Neural cell (in vitro differentiated cells): ENCODE measurements at regions not wholly inside any gene's neighbourhood (a gene's known extent, or its start where the extent isn't known, plus 50 kb on each side); places are given as distances from the start of the nearest gene placed in this dataset.

Experiments
- H2AFZ ChIP-seq: fragments of 200-600, 300-800 bp; sonication (generic), shearing (Covaris generic); 2 replicates; pipeline ENCODE4 v1.6.0; 2014; ENCODE audit warnings: low read depth, mild to moderate bottlenecking, antibody characterized with exemption, low read length, moderate library complexity
- H3F3A ChIP-seq: fragments of 200-600 bp; shearing (Covaris generic); 2 replicates; pipeline ENCODE4 v1.6.1; 2016; ENCODE audit warnings: mild to moderate bottlenecking, moderate library complexity, mixed read lengths, antibody characterized with exemption, low read length; ENCODE audit not compliant: insufficient read depth, poor library complexity, severe bottlenecking
- H3K27ac ChIP-seq: fragments of 200-600, 300-800 bp; sonication (generic), shearing (Covaris generic); 2 replicates; pipeline ENCODE4 v1.5.1; 2014; ENCODE audit warnings: mild to moderate bottlenecking, low read length, moderate library complexity
- H3K27me3 ChIP-seq: fragments of 300-800, 200-600 bp; sonication (generic), shearing (Covaris generic); 2 replicates; pipeline ENCODE4 v1.6.0; 2014; ENCODE audit warnings: mild to moderate bottlenecking, low read depth, low read length, moderate library complexity; ENCODE audit not compliant: insufficient read depth
- H3K36me3 ChIP-seq: fragments of 300-800, 200-600 bp; sonication (generic), shearing (Covaris generic); 2 replicates; pipeline ENCODE4 v1.5.1; 2014; ENCODE audit warnings: mild to moderate bottlenecking, antibody characterized with exemption, low read length, moderate library complexity; ENCODE audit not compliant: insufficient read depth
- H3K4me2 ChIP-seq: fragments of 300-800, 200-600 bp; sonication (generic), shearing (Covaris generic); 2 replicates; pipeline ENCODE4 v1.6.0; 2014; ENCODE audit warnings: mild to moderate bottlenecking, low read length
- H3K4me3 ChIP-seq: fragments of 300-800, 200-600 bp; sonication (generic), shearing (Covaris generic); 2 replicates; pipeline ENCODE4 v1.5.1; 2014; ENCODE audit warnings: mild to moderate bottlenecking, low read length, moderate library complexity
- H3K79me2 ChIP-seq: fragments of 200-600 bp; shearing (Covaris generic); replicated peaks from 2 replicates; pipeline ENCODE4 v1.6.0; 2014; ENCODE audit warnings: mild to moderate bottlenecking, low read length, moderate library complexity; ENCODE audit not compliant: insufficient read depth
- H3K9ac ChIP-seq: fragments of 300-800, 200-600 bp; sonication (generic), shearing (Covaris generic); 2 replicates; pipeline ENCODE4 v1.6.1; 2016; ENCODE audit warnings: mild to moderate bottlenecking, low read length, mixed read lengths
- H3K9me2 ChIP-seq: fragments of 200-600 bp; shearing (Covaris generic); 2 replicates; pipeline ENCODE4 v1.6.1; 2016; ENCODE audit warnings: mild to moderate bottlenecking, low read length, mixed read lengths; ENCODE audit not compliant: insufficient read depth
- H3K9me3 ChIP-seq: fragments of 200-600, 300-800 bp; sonication (generic), shearing (Covaris generic); 2 replicates; pipeline ENCODE4 v1.6.1; 2016; ENCODE audit warnings: mild to moderate bottlenecking, mixed run types, low read length, moderate library complexity, mixed read lengths
- H4K20me1 ChIP-seq: fragments of 200-600 bp; shearing (Covaris generic); 2 replicates; pipeline ENCODE4 v1.6.1; 2016; ENCODE audit warnings: mild to moderate bottlenecking, mixed run types; ENCODE audit not compliant: insufficient read depth
- EP300 ChIP-seq: fragments of 450-650 bp; conservative IDR thresholded peaks from 2 replicates; pipeline ENCODE4 v1.6.1; 2014; ENCODE audit warnings: antibody characterized with exemption, mild to moderate bottlenecking, moderate library complexity; ENCODE audit not compliant: poor library complexity, severe bottlenecking
- EZH2 ChIP-seq: fragments of 200-600, 300-800 bp; shearing (Covaris generic), sonication (generic); IDR thresholded peaks from 2 replicates; pipeline ENCODE4 v1.6.1; 2014; ENCODE audit warnings: antibody characterized with exemption, low read length, borderline replicate concordance, mild to moderate bottlenecking; ENCODE audit not compliant: insufficient read depth, poor library complexity, severe bottlenecking
- MXI1 ChIP-seq: fragments of 450-650 bp; conservative IDR thresholded peaks from 2 replicates; pipeline ENCODE4 v1.6.1; 2014; ENCODE audit warnings: antibody characterized with exemption, mild to moderate bottlenecking; ENCODE audit not compliant: poor library complexity, severe bottlenecking
- POLR2AphosphoS5 ChIP-seq: IDR thresholded peaks from 2 replicates; pipeline ENCODE4 v1.6.1; 2012
- RAD21 ChIP-seq: fragments of 450-650 bp; conservative IDR thresholded peaks from 2 replicates; pipeline ENCODE4 v1.6.1; 2014; ENCODE audit warnings: antibody characterized with exemption, mild to moderate bottlenecking, moderate library complexity
- SMC3 ChIP-seq: fragments of 450-650 bp; conservative IDR thresholded peaks from 2 replicates; pipeline ENCODE4 v1.6.1; 2014; ENCODE audit warnings: antibody characterized with exemption, mild to moderate bottlenecking, moderate library complexity; ENCODE audit not compliant: poor library complexity
- TAF1 ChIP-seq: IDR thresholded peaks from 2 replicates; pipeline ENCODE4 v1.6.1; 2012; ENCODE audit warnings: low read depth
- TF ChIP-seq, protein P1 (sequence below): IDR thresholded peaks from 2 replicates; pipeline ENCODE4 v1.6.1; 2012; ENCODE audit warnings: borderline replicate concordance
- TF ChIP-seq, protein P2 (sequence below): fragments of 450-650 bp; IDR thresholded peaks from 2 replicates; pipeline ENCODE4 v1.5.1; 2014; ENCODE audit warnings: antibody characterized with exemption, mild to moderate bottlenecking, moderate library complexity; ENCODE audit not compliant: poor library complexity, severe bottlenecking

DNA sequence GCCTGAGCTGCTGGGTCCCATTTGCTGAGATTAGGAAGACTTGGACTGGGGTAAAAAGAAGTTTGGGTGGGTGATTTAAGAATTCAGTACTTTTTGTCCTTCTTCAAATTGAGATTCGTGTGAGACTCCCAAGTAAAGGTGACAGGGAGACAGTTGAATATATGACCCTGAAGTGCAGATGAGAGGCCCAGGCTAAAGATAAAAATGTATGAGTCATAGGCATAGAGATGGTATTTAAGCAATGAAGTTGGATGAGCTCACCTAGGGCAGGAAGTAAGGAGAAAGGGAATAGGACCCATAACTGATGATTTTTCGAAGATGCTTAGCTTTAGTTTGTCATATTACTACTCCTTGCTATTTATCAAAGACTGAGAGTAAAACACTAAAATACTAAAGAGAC lies 255.9 kb upstream of the ADRA1B start:
- H3K4me3 ChIP-seq = no peak overlapping the region
- no peak overlapping the region for H3K4me2 ChIP-seq
- no peaks in the 10 kb centered on the region for H3K9me2 ChIP-seq
- H3F3A ChIP-seq = no peaks in the 10 kb centered on the region
- TF ChIP-seq SMC3 (no peak), EP300 (no peak), EZH2 (no peak), TAF1 (no peak), MXI1 (no peak), RAD21 (no peak), POLR2AphosphoS5 (no peak)
- TF ChIP-seq, protein P1, sequence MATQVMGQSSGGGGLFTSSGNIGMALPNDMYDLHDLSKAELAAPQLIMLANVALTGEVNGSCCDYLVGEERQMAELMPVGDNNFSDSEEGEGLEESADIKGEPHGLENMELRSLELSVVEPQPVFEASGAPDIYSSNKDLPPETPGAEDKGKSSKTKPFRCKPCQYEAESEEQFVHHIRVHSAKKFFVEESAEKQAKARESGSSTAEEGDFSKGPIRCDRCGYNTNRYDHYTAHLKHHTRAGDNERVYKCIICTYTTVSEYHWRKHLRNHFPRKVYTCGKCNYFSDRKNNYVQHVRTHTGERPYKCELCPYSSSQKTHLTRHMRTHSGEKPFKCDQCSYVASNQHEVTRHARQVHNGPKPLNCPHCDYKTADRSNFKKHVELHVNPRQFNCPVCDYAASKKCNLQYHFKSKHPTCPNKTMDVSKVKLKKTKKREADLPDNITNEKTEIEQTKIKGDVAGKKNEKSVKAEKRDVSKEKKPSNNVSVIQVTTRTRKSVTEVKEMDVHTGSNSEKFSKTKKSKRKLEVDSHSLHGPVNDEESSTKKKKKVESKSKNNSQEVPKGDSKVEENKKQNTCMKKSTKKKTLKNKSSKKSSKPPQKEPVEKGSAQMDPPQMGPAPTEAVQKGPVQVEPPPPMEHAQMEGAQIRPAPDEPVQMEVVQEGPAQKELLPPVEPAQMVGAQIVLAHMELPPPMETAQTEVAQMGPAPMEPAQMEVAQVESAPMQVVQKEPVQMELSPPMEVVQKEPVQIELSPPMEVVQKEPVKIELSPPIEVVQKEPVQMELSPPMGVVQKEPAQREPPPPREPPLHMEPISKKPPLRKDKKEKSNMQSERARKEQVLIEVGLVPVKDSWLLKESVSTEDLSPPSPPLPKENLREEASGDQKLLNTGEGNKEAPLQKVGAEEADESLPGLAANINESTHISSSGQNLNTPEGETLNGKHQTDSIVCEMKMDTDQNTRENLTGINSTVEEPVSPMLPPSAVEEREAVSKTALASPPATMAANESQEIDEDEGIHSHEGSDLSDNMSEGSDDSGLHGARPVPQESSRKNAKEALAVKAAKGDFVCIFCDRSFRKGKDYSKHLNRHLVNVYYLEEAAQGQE = no peak
- TF ChIP-seq, protein P2, sequence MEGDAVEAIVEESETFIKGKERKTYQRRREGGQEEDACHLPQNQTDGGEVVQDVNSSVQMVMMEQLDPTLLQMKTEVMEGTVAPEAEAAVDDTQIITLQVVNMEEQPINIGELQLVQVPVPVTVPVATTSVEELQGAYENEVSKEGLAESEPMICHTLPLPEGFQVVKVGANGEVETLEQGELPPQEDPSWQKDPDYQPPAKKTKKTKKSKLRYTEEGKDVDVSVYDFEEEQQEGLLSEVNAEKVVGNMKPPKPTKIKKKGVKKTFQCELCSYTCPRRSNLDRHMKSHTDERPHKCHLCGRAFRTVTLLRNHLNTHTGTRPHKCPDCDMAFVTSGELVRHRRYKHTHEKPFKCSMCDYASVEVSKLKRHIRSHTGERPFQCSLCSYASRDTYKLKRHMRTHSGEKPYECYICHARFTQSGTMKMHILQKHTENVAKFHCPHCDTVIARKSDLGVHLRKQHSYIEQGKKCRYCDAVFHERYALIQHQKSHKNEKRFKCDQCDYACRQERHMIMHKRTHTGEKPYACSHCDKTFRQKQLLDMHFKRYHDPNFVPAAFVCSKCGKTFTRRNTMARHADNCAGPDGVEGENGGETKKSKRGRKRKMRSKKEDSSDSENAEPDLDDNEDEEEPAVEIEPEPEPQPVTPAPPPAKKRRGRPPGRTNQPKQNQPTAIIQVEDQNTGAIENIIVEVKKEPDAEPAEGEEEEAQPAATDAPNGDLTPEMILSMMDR = no peak
- no peak overlapping the region for H3K27ac ChIP-seq
- H3K27me3 ChIP-seq = no peaks in the 10 kb centered on the region
- no peaks in the 10 kb centered on the region for H4K20me1 ChIP-seq
- H3K79me2 ChIP-seq = no peaks in the 10 kb centered on the region
- H3K9ac ChIP-seq = no peak overlapping the region
- H3K9me3 ChIP-seq = no peaks in the 10 kb centered on the region
- no peak overlapping the region for H2AFZ ChIP-seq
- no peaks in the 10 kb centered on the region for H3K36me3 ChIP-seq

DNA sequence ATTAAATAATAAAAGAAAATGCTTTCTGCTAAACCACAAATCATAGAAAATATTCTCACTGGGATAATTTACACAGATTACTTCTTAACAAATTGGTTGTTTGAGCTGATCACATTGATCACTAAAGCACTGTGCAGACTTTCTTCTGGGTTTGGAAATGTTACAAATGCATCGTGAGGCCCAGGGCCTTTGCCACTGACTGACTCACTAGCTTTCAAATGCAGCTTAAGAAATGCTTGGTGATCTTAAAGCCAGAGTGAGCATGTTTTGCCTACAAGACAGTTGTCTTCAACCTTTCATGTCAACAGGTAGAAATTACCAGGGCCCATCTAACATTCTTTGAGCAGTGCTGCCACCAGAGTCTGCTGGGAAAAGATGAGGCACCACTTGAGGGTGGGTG lies 252.3 kb upstream of the ADRA1B start:
- no peaks in the 10 kb centered on the region for H3K9me2 ChIP-seq
- no peak overlapping the region for H3K4me3 ChIP-seq
- no peak overlapping the region for H3K9ac ChIP-seq
- no peak overlapping the region for H3K27ac ChIP-seq
- no peak overlapping the region for H3K4me2 ChIP-seq
- no peaks in the 10 kb centered on the region for H3K79me2 ChIP-seq
- TF ChIP-seq TAF1 (no peak), SMC3 (no peak), EZH2 (no peak), POLR2AphosphoS5 (no peak)
- H3K27me3 ChIP-seq = no peaks in the 10 kb centered on the region
- H3K36me3 ChIP-seq = no peaks in the 10 kb centered on the region
- H3K9me3 ChIP-seq = no peaks in the 10 kb centered on the region
- no peaks in the 10 kb centered on the region for H3F3A ChIP-seq
- no peaks in the 10 kb centered on the region for H4K20me1 ChIP-seq
- H2AFZ ChIP-seq = no peak overlapping the region

DNA sequence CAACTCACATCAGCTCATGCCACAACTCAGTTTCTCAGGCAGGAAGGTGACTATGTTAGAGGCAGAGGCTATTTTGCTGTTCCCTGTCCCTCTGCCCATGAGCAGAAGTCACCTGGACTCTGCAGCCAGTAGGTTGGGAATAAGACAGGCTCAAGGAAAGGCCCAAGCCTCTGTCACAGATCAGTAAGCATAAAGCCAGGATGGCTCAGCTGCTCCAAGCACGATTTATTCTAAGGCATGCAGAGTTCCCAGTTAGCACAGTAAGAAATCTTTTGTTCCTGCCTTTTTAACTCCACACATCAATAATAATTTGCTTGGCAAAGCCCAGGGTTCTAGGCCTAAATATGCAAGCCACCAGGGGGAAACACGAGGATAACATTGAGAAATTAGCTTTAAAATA lies 249.0 kb upstream of the ADRA1B start:
- TF ChIP-seq, protein P2 = no peak
- TF ChIP-seq, protein P1 = no peak
- no peak for TF ChIP-seq TAF1
- no peak for TF ChIP-seq SMC3
- TF ChIP-seq MXI1 = no peak
- no peak for TF ChIP-seq POLR2AphosphoS5
- TF ChIP-seq RAD21 = no peak
- TF ChIP-seq EP300 = no peak
- TF ChIP-seq EZH2 = no peak
- Histone ChIP-seq H3K27ac (peak overlapping the region; percentile 1), H3K9ac (no peak overlapping the region), H3K4me2 (no peak overlapping the region), H2AFZ (no peak overlapping the region), H4K20me1 (no peaks in the 10 kb centered on the region), H3K9me3 (no peaks in the 10 kb centered on the region), H3K79me2 (no peaks in the 10 kb centered on the region), H3K4me3 (no peak overlapping the region), H3K9me2 (no peaks in the 10 kb centered on the region), H3K36me3 (no peaks in the 10 kb centered on the region), H3K27me3 (no peaks in the 10 kb centered on the region), H3F3A (no peaks in the 10 kb centered on the region)
